Activated naive CD4-positive, alpha-beta T cell treated with anti-CD3 and anti-CD28 coated beads for 36 hours (primary cell): ENCODE measurements at regions not wholly inside any gene's neighbourhood (a gene's known extent, or its start where the extent isn't known, plus 50 kb on each side); places are given as distances from the start of the nearest gene placed in this dataset.

Experiments used
- CTCF ChIA-PET: fragments of 350-600 bp; sonication (Branson Sonifier 250); formaldehyde crosslinking; loops from one replicate; lab custom pipeline; 2021; ENCODE audit warnings: antibody characterized with exemption; lab: Charles Lee
- DNase-seq: peaks from one replicate; pipeline ENCODE4 v3.0.0-alpha.2; 2020
- H3K27ac Mint-ChIP-seq: one replicate; pipeline ENCODE4 v1.8.0; 2021; ENCODE audit warnings: mild to moderate bottlenecking, mixed read lengths
- H3K27me3 Mint-ChIP-seq: one replicate; pipeline ENCODE4 v1.8.0; 2021; ENCODE audit warnings: low read depth, mixed read lengths
- H3K36me3 Mint-ChIP-seq: one replicate; pipeline ENCODE4 v1.8.0; 2021; ENCODE audit warnings: low read depth, mixed read lengths
- H3K4me1 Mint-ChIP-seq: one replicate; pipeline ENCODE4 v1.8.0; 2021; ENCODE audit warnings: low read depth, mixed read lengths
- H3K4me3 Mint-ChIP-seq: one replicate; pipeline ENCODE4 v1.8.0; 2021; ENCODE audit warnings: mild to moderate bottlenecking, moderate library complexity, mixed read lengths
- H3K9me3 Mint-ChIP-seq: one replicate; pipeline ENCODE4 v1.8.0; 2021; ENCODE audit warnings: mixed read lengths
- intact Hi-C: fragments of 100-400 bp; cut with micrococcal nuclease; formaldehyde crosslinking; loops from one replicate; pipeline ENCODE4 v1.15.1; 2023

DNA sequence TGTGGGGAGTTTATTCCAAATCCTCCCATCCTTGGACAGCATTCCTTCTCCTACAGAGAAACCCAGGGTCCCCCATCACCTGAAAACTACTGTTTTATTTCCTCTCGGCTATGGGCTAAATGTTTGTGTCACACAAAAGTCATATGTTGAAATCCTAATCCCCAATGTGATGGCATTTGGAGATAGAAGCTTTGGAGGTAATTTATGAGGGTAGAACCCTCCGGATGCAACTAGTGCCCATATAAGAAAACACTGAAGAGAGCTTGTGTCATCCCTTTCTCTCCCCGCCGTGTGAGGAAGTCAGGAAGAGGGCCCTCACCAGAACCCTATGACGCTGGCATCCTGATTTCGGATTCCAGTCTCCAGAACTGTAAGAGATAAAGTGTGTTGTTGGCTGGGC is 127.8 kb upstream of the NOCT start:
- H3K27ac Mint-ChIP-seq, result no peak overlapping the region
- H3K9me3 Mint-ChIP-seq, result no peaks in the 10 kb centered on the region
- CTCF ChIA-PET, result no interaction called here
- no peak overlapping the region for H3K4me3 Mint-ChIP-seq
- H3K36me3 Mint-ChIP-seq, result no peaks in the 10 kb centered on the region
- peaks cover 7% of the 10 kb centered on the region for H3K27me3 Mint-ChIP-seq
- H3K4me1 Mint-ChIP-seq, result peaks cover 6% of the 10 kb centered on the region
- DNase-seq, result no peak
- intact Hi-C loops, result no loop called here

DNA sequence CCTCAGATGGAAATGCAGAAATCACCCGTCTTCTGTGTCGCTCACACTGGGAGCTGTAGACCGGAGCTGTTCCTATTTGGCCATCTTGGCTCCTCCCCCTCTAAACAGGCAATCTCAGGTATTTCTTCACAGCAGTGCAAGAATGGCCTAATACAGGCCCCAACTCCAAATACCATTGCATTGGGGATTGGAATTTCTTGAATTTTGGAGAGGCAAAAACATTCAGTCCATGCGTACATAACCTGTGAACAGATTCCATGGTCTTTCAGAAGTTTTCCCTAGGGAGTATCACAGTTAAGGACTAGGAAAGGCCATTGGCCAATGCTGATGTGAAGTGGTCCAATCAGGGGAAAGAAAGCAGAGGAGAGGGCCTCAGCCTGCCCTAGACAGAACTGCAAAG is 128.2 kb upstream of the NOCT start:
- Mint-ChIP-seq H3K36me3 (no peaks in the 10 kb centered on the region), H3K27ac (no peak overlapping the region), H3K4me3 (no peak overlapping the region), H3K9me3 (no peaks in the 10 kb centered on the region), H3K27me3 (peaks cover 7% of the 10 kb centered on the region), H3K4me1 (peaks cover 2% of the 10 kb centered on the region)
- no peak for DNase-seq
- CTCF ChIA-PET, result no interaction called here
- intact Hi-C loops, result no loop called here

DNA sequence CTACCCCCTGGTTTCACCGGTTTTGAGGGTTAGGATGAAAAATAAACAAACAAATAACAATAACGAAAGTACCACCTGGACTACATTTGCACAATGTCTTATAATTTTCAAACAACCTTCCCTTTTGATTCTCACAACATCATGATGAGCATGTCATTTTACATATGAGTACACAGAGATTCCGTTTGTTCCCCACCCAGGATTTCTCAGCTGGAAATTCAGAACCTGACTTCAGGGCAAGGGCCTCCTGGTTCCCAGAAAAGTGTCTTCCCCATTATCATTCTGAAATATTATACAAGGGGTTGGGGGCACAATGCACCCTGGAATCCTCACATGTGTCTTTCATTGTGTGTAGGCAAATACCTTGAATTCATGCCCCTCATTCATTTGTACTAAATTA is 135.8 kb upstream of the NOCT start:
- Mint-ChIP-seq H3K9me3 (peaks cover 6% of the 10 kb centered on the region), H3K27me3 (no peaks in the 10 kb centered on the region), H3K4me3 (no peak overlapping the region), H3K4me1 (no peaks in the 10 kb centered on the region), H3K36me3 (no peaks in the 10 kb centered on the region), H3K27ac (no peak overlapping the region)
- intact Hi-C loops, result loop anchor here (10.0 kb wide), 2 partner anchors 405 to 635 kb away; partner anchors contain the start of gene SLC7A11
- DNase-seq, result no peak
- CTCF ChIA-PET, result no interaction called here

DNA sequence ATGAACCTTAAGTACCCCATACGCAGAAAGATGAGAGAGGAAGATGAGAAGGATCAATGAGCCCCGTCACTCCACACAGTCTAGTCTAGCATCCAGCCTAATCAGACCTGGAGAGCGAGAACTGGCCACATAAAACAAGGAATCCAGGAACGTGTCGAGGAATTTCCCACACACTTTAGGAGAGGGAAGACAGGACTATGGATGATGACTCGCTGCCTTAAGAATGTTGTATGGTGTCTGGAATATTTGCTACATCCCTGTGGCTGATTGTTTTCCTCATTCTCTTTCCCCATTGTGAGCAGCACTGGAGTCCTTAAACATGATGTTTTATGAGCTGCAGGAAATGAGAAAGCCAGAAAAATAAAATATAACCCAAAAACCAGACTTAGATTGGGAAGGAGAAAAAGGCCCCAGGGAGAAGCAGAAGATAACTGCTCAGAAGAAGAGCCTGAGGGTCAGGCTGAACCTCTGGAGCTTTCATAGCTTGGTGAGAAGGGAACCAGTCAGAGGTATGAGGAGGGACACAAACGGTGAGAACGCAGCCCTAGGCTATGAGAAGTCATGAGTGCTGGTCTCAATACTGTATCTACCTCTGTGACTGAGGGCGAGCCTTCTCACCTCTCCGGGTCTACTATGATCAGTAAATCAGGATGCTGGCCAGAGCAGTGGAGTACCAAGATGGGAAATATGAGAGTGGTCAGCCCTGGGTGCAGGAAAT is 139.5 kb upstream of the NOCT start:
- peaks cover 6% of the 10 kb centered on the region for H3K27me3 Mint-ChIP-seq
- no peak overlapping the region for H3K27ac Mint-ChIP-seq
- H3K9me3 Mint-ChIP-seq, result peaks cover 6% of the 10 kb centered on the region
- no peak for DNase-seq
- no peak overlapping the region for H3K4me3 Mint-ChIP-seq
- intact Hi-C loops, result loop anchor here (10.0 kb wide), 2 partner anchors 401 to 631 kb away; partner anchors contain the start of gene SLC7A11
- H3K36me3 Mint-ChIP-seq, result no peaks in the 10 kb centered on the region
- H3K4me1 Mint-ChIP-seq, result no peaks in the 10 kb centered on the region
- CTCF ChIA-PET, result no interaction called here

DNA sequence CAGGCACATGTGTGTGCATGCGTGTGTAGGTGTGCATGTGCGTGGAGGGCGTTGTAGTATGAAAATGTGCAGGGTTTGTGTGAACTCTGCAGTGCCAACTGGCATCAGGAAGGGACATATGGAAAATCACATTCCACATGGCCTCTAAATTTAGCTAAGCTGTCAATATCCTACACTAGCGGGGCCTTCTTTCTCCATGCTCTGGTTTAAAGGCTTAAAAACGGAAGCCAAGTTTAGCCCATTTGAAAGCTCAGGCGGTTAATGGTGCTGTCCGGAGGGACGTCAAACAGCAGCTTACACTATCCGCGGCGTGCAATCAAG is 144.1 kb upstream of the NOCT start:
- H3K36me3 Mint-ChIP-seq, result no peaks in the 10 kb centered on the region
- no peak overlapping the region for H3K27ac Mint-ChIP-seq
- CTCF ChIA-PET, result interaction anchor here (0.6 to 2.1 kb wide), 23 partner anchors 18 to 928 kb away, joined by 3 to 12 read pairs (median 3); no protein-coding TSS in a partner anchor

DNA sequence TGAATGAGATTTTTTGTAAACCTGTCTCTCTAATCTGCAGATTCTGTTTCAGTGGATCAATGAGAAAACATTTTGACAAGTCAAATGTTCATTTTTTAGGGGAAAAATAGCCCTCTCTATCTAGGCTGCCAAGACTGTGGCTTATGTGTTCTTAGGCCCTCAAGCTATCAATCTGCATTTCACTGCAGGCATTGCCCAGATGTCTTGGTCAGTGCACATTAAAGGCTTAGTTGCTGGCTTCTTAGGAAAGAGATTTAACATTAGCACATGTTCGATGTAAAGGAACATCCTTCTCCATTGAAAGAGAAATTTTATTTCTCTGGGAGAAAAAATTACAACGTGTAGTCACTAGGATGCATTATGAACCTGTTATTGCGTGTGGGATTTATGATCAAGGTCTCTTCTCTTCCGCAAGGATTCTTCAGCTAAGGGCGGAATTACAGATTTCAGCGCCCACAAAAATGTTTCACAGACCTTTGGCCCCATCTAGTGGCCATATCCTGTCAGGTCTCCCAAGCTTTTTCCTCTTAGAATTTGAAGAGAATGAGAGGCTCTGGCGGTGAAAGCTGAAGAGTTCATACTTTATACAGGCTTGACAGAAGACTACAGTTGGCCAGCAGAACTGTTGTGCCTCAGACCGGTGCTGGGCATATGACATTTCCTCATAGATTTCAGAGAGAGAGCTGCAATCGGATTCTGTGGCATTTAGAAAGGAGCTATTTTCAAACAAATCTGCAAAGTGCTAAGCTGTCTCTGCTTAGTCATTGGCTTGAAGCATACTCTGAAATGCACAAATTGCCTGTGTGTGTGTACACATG is 144.6 kb upstream of the NOCT start:
- H3K9me3 Mint-ChIP-seq, result no peaks in the 10 kb centered on the region
- CTCF ChIA-PET, result interaction anchor here (0.5 to 2.1 kb wide), 24 partner anchors 14 to 952 kb away, joined by 3 to 12 read pairs (median 3); no protein-coding TSS in a partner anchor
- no peak overlapping the region for H3K27ac Mint-ChIP-seq
- H3K36me3 Mint-ChIP-seq, result no peaks in the 10 kb centered on the region
- no peak overlapping the region for H3K4me3 Mint-ChIP-seq
- H3K4me1 Mint-ChIP-seq, result no peaks in the 10 kb centered on the region
- H3K27me3 Mint-ChIP-seq, result peaks cover 9% of the 10 kb centered on the region
- intact Hi-C loops, result loop anchor here (1.0 to 10.0 kb wide), 7 partner anchors 68 to 1749 kb away; partner anchors contain the start of gene SLC7A11
- DNase-seq, result peak; percentile 69

More for the DNA sequence above, 144.1 kb upstream of the NOCT start:
- H3K4me1 Mint-ChIP-seq, result no peaks in the 10 kb centered on the region
- DNase-seq, result no peak
- no peak overlapping the region for H3K4me3 Mint-ChIP-seq
- H3K27me3 Mint-ChIP-seq, result peaks cover 9% of the 10 kb centered on the region
- intact Hi-C loops, result loop anchor here (1.0 to 10.0 kb wide), 7 partner anchors 67 to 1749 kb away; partner anchors contain the start of gene SLC7A11
- H3K9me3 Mint-ChIP-seq, result no peaks in the 10 kb centered on the region

DNA sequence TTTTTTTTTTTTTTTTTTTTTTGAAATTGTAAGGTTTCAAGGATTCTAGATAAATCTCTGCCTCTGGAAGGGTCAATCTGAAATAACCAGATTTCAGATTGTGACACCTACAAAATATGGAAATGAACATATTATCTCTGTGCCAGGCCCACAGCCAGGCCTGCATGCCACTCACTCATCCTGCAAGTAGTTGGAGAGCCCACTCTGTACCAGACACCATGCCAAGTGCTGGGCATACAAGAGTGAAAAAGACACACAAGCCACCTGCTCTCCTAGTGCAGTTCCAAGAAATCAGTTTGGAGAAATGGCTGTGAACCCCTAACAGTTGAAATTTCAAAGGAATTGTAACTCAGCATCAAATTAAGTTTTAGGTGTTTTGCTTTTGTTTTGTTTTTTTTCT is 145.9 kb upstream of the NOCT start:
- H3K4me3 Mint-ChIP-seq, result no peak overlapping the region
- peaks cover 9% of the 10 kb centered on the region for H3K27me3 Mint-ChIP-seq
- no peaks in the 10 kb centered on the region for H3K4me1 Mint-ChIP-seq
- no peaks in the 10 kb centered on the region for H3K9me3 Mint-ChIP-seq
- no peaks in the 10 kb centered on the region for H3K36me3 Mint-ChIP-seq
- CTCF ChIA-PET, result interaction anchor here (0.6 to 2.1 kb wide), 4 partner anchors 29 to 1761 kb away, joined by 3 to 9 read pairs (median 4); no protein-coding TSS in a partner anchor
- intact Hi-C loops, result loop anchor here (2.0 to 10.0 kb wide), 4 partner anchors 69 to 1747 kb away; partner anchors contain the start of gene SLC7A11
- DNase-seq, result no peak
- H3K27ac Mint-ChIP-seq, result no peak overlapping the region

DNA sequence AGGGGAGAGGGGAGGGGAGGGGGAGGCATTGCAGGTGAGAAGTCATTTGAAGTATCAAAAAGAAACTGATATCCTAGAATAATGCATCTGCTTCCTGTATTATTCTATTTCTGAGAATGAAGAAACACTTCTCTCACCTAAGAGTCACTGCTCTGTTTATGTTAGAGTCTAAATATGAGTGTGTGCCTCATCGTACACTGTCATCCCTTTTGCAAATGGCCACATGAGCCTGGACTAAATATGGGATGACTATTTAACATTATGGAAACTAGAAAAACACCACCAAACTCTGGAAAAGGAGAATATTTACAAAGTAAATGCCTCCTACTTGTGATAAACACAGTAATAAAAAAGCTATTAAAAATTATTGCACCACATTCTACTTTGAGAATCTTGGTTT is 146.4 kb upstream of the NOCT start:
- Mint-ChIP-seq H3K36me3 (no peaks in the 10 kb centered on the region), H3K27ac (no peak overlapping the region), H3K9me3 (no peaks in the 10 kb centered on the region), H3K27me3 (peaks cover 9% of the 10 kb centered on the region), H3K4me3 (no peak overlapping the region), H3K4me1 (no peaks in the 10 kb centered on the region)
- intact Hi-C loops, result no loop called here
- DNase-seq, result no peak
- CTCF ChIA-PET, result interaction anchor here (0.8 kb wide), 1 partner anchor 1761 kb away, joined by 5 read pairs; no protein-coding TSS in a partner anchor

DNA sequence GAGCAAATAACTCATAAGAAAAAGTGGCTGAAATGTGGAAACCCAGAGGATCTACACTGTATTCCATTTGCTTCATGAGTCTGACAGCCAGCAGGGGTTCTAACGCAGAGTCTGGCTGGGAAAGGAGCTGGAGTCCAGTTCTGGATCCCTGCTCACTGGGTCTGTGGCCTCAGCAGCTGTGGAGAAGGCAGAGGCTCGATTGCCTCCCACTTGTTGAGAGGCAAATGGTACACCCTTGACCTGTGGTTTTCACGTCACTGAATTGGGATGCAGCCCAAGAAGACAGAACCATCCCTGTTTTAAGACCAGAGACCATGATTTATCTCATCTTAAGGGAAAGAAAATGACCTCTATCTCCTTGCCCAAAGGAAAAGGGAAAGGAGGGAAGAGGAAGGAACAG is 147.0 kb upstream of the NOCT start:
- Mint-ChIP-seq H3K9me3 (no peaks in the 10 kb centered on the region), H3K36me3 (no peaks in the 10 kb centered on the region), H3K4me3 (no peak overlapping the region), H3K27me3 (peaks cover 9% of the 10 kb centered on the region), H3K4me1 (no peaks in the 10 kb centered on the region), H3K27ac (no peak overlapping the region)
- intact Hi-C loops, result no loop called here
- no peak for DNase-seq
- CTCF ChIA-PET, result no interaction called here

DNA sequence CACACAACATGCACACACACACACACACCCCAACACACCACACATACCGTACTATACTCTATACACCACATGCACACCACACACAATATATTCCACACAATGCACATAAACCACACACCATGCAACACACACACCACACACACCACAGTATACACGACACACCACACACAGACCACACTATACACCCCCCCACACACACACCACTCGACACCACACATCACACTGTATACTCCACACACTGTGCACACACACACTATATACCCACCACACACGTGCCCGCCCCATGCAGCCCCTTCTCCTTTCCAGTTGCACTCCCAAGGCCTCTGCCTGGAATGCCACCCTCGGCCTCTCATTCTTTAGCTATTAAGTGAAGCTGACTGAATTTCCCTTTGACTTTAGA is 148.2 kb upstream of the NOCT start:
- Mint-ChIP-seq H3K36me3 (no peaks in the 10 kb centered on the region), H3K27me3 (peaks cover 13% of the 10 kb centered on the region), H3K4me3 (no peak overlapping the region), H3K27ac (no peak overlapping the region), H3K9me3 (no peaks in the 10 kb centered on the region), H3K4me1 (no peaks in the 10 kb centered on the region)
- CTCF ChIA-PET, result no interaction called here
- intact Hi-C loops, result no loop called here
- no peak for DNase-seq

DNA sequence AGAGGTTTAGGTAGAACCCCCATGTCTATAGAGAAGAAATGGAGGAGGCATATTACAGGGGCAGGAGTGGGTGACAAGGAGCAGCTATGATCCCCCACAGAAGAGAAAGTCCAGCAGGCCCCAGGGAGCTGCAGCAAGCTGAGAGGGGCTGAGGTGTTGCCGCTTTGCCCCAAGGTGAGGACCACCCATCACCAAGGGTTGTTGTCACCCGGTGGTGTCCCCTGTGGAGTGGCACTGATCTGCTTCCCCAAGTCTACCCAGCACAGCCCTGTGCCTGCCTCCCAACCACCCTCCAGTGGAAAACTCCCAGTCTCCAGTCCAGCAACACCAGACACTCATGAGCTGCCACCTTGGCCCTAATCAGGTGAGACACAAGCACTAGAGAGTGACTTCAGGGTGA is 149.3 kb upstream of the NOCT start:
- no peaks in the 10 kb centered on the region for H3K9me3 Mint-ChIP-seq
- no peaks in the 10 kb centered on the region for H3K36me3 Mint-ChIP-seq
- H3K27me3 Mint-ChIP-seq, result peaks cover 12% of the 10 kb centered on the region
- CTCF ChIA-PET, result no interaction called here
- intact Hi-C loops, result no loop called here
- H3K4me3 Mint-ChIP-seq, result no peak overlapping the region
- no peaks in the 10 kb centered on the region for H3K4me1 Mint-ChIP-seq
- no peak overlapping the region for H3K27ac Mint-ChIP-seq
- no peak for DNase-seq

DNA sequence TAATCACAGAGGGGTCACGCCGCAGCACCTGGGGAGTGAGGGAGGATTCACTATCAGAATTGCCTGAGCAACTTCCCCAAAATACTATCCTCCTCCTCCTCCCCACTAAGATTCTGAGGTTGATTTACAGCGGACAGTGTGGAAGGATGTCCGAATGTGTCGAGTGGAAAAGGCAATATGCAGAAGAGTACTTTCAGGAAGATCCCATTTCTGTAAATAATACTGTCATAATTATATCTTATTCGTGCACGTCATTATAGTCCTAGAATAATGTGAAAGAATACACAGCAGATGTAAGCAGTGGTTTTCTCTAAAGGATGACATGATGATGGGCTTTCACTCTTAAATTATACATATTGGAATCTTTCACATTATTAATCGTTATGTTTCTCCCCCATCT is 149.8 kb upstream of the NOCT start:
- no peaks in the 10 kb centered on the region for H3K9me3 Mint-ChIP-seq
- CTCF ChIA-PET, result no interaction called here

More for the DNA sequence above, 149.8 kb upstream of the NOCT start:
- Mint-ChIP-seq H3K27me3 (peaks cover 6% of the 10 kb centered on the region), H3K27ac (no peak overlapping the region), H3K4me3 (no peak overlapping the region), H3K4me1 (no peaks in the 10 kb centered on the region), H3K36me3 (no peaks in the 10 kb centered on the region)
- no peak for DNase-seq
- intact Hi-C loops, result no loop called here
